NCI-H2081 treated with DMSO at 0.1 percent for 48 hours (cell line): ENCODE measurements at regions not wholly inside any gene's neighbourhood (a gene's known extent, or its start where the extent isn't known, plus 50 kb on each side); places are given as distances from the start of the nearest gene placed in this dataset.

Experiments
- DNase-seq: peaks from one replicate; lab custom pipeline; 2025; lab: John Stamatoyannopoulos, UW

DNA sequence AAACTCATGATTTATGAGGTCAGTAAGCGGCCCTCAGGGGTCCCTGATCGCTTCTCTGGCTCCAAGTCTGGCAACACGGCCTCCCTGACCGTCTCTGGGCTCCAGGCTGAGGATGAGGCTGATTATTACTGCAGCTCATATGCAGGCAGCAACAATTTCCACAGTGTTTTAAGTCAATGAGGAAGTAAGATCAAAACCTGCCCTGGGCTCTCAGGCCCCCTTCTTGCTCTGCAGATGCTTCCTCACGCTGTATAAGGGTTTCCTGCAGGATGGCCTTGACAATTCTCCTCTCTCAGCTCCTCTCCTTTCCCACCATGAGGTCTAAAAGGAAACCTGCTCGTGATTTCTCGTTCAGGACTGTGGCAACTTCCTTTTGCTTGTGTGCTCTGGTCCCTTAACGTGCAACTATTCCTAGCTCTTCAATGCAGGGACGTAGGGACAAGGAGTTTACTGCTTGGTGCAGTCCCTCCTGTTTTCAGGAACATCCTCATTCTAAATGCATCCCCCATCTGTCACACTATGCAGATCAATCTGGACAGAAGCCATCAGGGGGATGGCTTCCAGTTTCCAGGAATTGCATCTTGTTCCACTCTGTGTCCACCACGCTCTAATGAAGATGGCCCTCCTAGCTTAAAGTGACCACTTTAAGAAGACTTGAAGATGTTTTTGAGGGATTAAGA is 64.3 kb upstream of the IGLL5 start:
- DNase-seq, result no peak

DNA sequence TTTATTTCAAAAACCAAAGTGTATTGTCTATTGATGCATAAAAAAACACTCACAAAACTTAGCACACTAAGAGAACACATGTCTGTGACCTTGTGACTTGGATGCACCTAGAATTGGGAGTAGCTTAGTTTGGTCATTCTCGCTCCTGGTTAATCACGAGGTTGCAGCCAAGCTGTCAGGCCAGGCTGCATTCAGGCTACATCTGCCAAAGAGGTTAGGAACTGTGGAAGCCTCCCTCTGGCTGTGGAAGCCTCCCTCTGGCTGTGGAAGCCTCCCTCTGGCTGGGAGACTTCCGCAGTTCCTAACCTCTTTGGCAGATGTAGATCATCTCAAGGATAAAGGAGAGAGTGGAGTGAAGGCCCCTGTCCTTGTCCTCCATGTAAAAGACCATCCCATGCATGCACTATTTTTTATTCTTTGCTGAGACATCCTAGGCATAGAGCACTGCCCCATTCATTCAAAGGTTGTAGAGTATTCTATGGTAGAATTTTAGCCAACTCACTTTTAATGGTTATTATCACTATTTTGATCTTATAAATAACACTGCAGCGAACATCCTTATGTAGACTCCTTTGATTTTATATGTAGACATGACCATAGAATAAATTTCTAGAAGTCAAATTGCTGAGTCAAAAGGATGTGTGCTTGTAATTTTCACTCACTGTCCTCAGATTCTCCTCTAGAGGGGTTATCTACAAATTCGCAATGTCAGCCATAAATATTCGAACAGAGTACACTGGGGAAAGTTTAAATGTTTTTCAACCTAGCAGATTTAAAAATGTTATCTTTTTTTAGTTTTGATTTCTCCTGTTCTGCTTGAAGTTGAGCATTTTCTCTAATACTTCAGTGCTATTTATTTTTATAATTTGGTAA is 63.0 kb upstream of the IGLL5 start:
- no peak for DNase-seq

DNA sequence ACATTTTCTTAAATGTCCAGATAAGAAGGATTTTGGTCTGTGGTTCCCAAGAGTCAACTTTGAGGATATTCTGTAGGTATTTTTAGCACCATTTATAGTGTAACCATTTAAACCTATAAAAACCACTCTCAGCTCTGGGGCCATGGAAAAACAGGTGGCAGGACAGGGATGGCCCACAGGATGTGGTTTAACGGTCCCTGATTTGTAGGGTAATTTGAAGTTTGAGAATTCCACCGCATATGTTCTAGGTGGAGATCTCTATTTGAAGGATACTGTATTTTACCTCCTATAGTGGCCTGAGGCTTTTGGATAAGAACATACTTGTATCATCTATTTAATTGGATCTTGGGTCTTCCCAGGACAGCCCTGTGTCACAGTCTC is 62.4 kb upstream of the IGLL5 start:
- no peak for DNase-seq

GRCh38 chr22:22827187-22827939 is 60.3 kb upstream of the IGLL5 start:
- DNase-seq, result no peak

- no peak for DNase-seq
Measured at GRCh38 chr22:22830193-22830592, 57.4 kb upstream of the IGLL5 start.

DNA sequence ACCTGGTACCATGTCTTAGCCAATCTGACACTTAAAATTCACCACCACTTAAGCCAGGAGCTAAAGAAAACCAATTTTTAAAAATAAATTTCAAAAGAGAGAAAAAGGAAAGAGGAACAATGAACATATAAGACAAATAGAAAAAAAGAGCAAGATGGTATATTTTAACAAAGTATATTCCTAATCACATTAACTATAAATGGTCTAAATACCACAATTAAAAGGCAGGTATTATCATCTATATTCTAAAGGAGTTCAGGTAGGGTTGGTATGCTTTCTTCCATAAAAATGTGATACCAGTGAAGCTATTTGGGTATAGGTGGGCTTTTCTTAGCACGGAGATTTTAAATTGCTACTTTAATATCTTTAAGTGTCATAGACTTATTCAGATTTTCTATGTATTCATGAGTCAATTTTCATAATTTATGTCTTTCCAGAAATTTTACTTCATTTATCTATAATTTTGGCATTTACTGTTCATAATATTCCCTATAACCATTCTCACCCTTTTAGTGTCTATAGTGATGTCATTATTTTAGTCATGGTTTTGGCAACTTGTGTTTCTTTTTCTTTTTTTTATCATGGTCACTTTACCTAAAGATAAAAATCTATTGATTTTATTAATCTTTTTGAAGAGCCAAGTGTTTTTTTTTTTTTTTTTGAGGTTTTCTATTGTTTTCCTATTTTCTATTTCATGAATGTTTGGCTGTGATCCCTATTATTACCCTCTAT is 56.5 kb upstream of the IGLL5 start:
- DNase-seq, result no peak

DNA sequence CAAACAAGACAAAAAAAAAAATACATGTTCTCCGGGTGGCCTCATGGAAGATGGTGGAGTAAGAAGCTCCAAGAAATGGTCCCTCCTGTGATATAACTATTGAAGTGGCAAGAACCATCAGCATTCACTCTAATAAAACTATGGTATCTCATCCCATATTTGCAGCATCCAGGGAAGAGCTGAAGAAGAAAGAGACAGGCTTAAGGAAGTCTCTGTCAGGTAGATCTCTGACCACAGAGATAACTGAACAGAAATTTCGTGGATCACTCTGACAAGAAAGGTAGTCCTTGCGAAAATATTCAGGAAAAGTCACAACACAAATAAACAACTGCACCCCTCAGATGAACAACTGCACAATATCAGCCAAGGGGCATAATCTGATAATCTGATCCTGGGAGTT is 54.6 kb upstream of the IGLL5 start:
- DNase-seq, result no peak

GRCh38 chr22:22833488-22833887 is 54.1 kb upstream of the IGLL5 start:
- DNase-seq, result no peak

DNA sequence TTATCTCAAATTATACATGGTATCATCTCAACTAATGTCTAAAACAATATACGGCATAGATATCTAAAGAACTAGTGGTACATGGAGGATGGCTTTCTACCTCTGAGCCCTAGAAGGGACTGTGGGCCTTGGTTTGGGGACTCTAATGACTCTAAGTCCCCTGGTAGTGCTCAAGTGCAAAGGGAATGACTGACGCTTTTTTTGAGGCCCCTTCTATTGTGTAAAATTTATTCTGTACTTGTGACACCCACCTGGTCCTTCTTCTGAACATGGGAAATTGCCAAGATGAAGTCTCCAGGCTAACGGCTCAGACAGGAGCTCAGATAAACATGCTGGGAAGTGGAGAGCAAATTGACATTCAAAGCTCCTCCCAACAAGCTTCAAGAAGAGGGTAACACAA is 53.4 kb upstream of the IGLL5 start:
- DNase-seq, result no peak

- DNase-seq, result no peak
Measured at GRCh38 chr22:22834783-22835182, 52.8 kb upstream of the IGLL5 start.

GRCh38 chr22:22835242-22835641 is 52.4 kb upstream of the IGLL5 start:
- DNase-seq, result no peak

DNA sequence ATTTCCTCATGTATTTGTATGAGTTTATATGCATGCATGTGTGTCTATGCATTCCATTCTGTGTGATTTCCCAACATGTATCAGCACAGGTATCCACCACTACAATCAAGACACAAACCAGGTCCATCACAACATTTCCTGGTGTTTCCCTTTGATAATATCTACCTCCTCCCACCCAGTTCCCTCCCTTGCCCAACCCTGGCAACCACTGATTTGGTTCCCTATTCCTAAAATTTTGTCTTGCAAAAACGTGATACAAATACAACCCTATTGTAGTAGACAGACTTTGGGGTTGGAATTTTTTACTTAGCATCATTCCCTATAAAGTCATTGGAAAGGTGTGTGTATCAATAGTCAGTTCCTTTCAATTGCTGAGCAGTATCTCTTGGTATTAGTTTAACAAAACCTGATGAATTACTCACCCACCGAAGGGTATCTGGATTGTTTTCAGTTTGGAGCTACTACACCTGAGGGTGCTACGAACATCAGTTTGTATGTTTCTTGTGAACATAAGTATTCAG is 51.8 kb upstream of the IGLL5 start:
- DNase-seq, result no peak

GRCh38 chr22:22836635-22837034 is 51.0 kb upstream of the IGLL5 start:
- no peak for DNase-seq
